ENCODE measurements at regions not wholly inside any gene's neighbourhood (a gene's known extent, or its start where the extent isn't known, plus 50 kb on each side); places are given as distances from the start of the nearest gene placed in this dataset.

DNA sequence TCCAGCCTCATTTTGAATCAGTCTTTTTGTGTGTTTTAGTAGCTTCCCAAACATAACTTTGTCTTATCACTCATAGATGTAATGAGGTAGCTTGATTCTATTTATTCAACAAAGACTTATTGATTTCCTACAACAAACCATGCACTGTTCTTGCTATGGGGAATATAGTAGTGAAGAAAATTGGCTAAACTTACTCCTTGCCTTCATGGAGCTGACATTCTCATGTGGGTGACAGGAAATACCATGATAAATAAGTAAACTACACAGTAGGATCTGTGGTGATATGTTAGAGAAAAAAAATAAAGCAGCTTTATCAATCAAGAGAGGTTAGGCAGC is 255.7 kb upstream of the TNC start:
- DNase-seq, result no peak

DNA sequence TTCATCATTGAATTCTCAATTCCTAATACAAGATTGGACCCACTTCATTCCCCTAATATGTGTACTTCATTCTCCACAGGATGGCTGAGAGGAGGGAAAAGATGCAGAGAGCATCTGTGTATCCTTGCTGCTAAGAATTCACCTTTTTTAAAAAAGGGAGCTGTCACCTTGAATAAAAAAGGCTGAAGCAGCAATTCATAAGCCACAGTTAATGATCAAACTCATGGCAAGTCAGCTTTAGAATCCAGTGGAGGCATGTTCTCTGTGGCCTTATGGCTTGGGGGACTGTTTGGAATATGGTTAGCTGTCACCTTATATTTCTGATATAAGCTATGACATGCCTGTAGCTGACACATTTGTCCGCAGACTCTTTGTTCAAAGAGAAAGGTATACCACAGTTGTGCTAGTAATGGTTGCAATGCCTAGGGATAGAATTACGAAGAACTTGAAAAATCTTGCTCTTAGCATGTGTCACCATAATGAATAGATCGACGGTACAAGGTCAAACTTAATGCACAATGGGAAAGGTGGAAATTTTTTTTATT is 256.8 kb upstream of the TNC start:
- no peak for DNase-seq

DNA sequence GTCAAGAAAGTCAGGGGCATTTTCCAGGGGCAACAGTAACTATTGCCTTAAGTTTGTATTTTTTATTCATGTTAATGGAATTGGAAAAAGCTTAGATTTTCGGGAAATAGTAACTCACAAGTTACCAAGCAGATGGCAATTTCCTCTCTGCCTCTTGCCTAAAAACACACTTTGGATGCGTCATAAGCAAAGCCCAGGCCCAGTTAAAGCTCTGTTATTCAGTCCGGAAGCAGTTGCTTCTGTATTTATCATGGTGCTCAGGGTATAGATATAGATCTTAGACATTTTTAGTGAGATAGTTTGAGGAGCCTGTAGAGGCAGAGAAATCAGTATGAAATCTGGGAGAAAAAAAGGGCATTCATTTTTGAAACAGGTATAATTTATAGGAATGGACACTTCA is 260.3 kb upstream of the TNC start:
- DNase-seq, result no peak

DNA sequence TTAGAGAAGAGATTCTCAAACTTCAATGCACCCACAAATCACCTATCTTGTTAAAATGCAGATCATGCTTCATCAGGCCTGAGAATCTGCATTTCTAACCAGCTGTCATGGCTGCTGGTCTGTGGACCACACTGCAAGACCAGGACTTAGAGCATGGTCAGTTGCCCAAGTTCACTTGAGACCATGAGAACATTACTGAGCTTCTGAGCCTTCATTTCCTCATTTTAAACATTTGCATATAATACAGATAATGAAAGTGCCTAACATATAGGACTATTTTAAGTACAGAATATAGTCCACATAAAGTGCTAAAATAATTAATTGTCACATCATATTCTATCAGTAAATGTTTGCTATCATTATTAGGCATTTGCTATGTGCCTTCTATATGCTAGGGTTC is 260.8 kb upstream of the TNC start:
- no peak for DNase-seq

DNA sequence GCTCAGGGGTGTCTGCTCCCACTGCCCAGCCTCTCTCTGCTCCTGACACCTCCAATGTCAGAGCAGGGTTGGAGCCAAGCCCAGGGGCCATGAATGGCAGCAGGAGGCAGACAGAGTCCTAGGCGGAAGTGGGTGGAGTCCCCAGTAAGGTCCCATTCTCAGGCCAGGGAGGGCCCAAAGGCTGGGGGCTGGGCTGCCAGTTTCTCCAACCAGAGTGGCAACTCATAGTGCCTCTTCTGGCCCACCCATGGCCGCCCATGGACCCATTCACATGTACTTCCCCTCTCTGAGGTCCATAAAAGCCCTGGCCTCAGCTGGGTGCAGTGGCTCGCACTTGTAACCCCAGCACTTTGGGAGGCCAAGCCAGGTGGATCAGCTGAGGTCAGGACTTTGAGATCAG is 261.8 kb upstream of the TNC start:
- DNase-seq, result no peak

DNA sequence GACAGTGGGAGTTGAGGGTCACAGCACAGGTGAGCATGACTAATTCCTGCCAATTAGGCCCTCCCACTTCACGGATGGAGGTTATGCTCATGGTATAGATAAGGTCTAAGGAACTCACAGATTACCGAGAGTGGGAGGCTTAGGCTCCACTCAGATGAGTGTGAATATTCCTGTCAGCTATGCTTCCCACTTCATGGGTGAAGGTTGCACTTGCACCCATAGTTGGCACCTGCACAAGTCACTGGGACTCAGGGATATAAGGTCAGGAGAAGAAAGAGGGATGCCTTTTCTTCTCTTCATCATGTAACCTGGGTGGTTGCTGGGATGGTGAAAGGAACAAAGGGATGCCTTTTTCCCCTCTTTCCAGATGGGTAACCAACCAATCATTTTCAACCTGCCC is 264.9 kb upstream of the TNC start:
- DNase-seq, result no peak

DNA sequence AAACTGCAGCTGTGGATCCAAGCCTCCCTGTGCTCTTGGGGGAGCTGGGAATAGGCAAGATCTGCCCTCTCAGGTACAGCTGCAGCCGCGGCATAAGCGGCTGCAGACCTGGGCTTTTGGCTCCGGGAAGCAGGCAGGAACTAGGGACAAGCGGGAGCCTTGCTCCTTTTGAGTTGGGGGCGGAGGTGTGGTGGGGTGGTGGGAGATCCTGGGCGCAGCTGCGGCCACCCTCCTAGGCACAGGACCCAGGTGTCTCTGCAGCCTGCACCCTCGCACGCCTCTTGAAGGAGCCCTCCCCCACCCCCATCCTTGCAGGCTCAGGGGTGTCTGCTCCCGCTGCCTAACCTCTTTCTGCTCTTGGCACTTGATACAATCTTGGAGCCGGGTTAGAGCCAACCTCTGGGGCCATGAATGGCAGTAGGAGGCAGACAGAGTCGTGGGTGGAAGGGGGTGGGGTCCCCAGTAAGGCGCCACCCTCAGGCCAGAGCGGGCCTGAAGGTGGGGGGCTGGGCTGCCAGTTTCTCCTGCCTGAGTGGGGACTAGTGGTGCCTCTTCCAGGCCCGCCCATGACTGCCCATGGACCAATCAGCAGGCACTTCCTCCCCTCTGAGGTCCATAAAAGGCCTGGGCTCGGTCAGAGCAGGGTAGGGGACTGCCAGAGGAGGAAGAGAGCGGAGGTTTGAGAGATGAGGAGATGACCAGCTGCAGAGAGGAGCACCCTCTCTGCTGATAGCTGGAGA is 267.6 kb upstream of the TNC start:
- DNase-seq, result no peak

DNA sequence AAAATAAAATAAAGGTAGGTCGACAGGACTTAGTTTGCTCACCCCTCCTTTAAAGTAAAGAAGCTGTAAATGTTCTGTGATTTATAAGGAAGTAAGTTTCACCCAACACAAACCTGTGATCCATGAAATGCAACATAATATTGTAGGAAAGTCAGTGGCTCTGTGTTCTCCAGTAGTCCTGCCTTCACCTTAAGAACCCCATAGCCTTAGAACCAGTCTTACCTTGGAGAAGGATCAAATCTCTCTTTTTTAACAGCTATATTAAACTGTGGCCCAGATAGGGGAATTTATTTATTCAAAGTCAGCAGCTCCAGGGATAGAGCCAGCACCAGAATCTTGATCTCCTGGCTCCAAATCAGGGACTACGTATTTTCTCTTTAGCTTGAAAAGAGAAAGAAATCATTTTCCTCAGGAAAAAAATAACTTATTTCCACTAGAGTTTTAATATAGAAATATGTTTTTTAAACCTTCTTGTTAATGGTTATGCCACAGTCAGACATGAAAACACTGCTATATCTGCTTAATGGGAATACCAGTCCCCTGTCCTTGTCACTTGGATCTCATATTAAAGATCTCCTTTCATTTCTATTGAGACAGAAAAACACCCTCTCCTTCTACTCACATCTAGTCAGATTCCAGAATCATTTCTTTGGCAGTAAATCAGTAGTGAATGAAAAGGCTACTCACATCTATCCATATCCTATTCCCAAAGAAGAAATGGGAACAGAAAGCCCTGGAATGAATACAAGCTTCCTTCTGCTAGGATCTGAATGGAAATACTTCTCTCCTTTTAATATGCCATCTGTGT is 269.2 kb upstream of the TNC start:
- no peak for DNase-seq

DNA sequence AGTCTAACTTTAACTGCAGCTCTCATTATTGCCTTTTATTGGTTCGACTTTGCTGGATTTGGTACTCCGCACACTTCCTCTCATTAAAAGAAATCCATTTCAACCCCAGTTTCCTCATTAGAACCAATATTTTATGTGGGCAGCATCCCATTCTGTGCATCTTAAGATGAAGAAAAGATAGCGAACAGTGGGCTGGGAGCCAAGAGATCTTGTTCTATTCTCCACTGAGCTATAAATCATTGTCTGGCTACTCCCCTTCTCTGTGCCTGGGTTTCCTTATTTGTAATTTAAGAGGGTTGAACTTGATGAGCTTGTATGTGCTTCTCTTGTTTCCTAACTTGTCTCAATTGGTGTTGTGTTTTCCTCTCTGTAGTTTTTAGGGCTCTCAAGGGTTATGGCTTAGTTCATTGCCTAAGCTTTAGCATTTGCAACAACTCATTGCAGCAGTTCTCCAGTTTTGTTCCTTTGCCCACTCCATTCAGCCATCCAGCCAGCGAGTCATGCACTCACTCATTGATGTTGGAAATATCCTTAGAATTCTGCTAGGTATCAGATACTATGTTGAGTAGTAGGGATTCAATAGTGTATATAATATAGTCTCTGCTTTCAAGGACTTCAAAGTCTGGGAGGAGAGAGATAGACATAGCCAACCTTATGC is 273.3 kb upstream of the TNC start:
- no peak for DNase-seq

DNA sequence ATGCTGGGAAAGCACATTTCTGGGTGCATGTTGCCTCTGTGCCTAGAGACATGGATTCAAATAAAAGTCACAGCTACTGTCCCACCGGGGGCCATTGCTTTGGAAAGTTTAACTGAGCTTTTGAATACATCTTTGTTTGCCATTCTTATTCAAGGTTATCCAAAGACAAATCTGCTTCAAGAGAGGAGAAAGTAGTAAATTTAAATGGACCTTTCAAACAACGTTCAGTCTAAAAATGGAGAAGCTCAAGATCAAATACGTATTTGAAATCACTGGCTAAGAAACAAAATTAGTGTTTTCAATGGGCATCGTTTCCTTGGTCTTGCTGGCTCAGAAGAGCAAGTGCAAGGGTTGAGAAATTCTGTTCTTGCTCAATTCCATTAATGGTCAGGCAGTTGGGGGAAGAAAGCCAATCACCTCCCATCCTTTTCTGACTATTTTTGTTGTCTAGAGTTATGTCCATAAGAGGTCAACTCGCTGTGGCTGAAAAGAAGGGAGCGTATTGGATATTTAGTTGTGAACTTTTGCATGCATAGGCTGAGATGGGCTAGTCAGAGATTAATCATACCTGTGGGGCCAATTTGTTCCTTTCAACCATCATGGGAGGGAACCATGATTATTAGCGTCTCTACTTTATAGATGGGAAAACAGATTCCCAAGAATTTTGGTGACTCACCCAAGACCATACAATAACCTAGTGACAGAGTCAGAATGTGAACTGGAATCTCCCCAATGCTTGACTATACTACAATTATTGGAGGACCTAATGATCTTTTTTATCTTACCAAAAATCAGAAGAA is 276.2 kb upstream of the TNC start:
- DNase-seq, result no peak

DNA sequence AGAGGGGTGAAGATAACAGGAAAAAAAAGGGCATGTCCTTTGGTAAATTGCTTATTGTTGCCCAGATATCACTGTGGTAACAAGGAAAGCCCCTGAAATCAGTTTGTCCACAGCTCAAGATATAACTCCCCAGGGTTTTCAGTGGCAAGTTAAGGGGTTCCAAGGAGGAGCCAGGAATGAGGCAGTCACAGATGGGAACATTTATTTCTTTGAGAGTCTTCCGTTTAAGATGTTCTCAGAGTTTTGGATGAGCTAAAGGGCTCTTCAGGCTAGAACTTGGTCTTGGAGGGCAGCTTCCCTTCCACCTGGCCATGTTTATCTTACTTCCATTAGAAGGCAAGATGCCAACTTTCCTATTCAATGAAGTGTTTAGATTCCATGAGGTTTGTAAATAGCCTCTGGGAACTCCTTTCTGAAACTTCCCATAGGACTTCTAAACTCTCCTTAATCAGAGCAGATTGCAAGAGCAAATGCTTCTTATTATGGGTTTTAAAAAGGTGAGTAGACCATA is 277.6 kb upstream of the TNC start:
- DNase-seq, result no peak

DNA sequence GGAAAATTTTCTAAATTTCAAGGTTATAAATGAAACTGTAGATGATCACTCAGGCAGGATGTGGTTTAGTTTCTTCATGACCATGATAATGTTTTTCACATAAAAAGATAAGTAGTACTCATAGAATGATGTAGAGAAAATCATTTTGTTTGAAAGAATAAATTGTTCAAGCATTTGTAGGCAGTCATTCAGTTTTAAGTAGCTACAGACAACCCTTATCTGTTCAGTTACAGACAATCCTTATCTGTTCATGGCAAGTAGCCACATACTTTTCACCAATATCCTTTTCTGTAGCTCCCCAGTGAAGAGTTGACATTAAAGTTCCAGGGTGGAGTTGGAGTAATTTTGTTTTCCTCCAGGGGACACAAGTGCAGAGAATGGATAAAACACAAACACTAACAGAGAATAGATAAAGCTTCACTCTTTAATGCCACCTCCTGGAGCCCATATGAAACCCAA is 278.1 kb upstream of the TNC start:
- DNase-seq, result no peak

DNA sequence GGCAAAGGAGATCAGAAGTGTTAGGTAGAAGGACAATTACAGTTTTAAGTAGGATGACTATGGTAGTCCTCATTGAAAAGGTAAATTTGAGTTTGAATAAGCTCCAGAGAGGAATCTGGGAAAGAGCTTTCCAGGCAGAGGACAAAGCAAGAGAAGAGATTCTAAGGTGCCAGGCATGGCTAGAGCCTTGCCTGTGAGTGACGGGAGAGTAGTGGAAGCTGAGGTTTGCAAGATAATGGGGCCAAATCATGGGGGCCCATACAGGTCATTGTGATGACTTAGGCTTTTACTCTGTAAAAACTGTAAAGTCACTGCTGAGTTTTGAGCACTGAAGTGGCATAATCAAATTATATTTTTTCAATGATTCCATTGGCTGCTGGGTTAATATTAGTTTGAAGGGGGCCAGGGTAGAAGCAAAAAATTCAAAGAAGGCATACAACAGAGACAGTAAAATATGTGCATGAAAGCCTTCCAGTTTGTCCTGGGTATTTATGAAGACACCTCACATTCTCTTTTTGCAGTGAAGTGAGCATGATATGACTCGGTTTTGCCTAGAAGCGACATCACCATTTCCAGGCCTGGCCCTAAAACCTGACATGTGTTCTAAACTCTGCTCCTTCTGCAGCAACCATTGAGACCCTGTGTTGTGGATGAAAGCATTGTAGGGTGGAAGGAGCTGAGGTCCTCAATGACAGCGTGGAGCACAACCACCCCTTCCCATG is 279.8 kb upstream of the TNC start:
- no peak for DNase-seq

DNA sequence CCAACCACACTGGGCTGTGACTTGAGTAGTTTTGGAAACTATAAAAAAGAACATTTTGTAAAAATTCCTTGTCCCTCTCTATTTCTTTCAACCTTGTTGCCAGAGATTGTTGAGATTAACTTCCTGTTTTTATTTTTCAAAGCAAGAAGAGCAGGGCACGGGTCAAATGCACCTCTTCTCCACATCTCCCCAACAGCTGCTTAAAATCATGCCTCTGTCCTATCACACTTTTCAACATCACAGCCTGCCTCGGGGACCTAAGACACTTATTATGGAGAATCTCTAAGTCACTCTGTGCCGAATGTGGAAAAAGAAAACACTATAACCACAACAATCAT is 280.3 kb upstream of the TNC start:
- DNase-seq, result no peak

DNA sequence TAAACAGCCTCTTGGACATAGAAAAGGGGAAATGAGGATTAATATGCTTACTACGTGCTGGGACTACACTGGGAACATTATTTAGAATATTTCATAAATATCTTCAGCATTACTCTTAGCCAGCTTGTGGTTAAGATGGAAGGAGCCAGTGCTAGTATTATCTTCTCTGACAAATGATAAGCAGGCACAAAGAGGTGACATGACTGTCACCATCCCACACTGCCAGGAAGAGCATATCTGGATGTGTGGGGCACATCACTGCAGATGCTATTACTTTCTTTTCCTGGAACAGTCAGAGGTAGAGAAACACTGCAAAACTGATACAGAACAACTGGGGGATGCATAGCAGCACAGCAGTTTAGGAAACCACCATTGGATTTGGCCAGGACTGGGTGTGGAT is 281.0 kb upstream of the TNC start:
- no peak for DNase-seq

DNA sequence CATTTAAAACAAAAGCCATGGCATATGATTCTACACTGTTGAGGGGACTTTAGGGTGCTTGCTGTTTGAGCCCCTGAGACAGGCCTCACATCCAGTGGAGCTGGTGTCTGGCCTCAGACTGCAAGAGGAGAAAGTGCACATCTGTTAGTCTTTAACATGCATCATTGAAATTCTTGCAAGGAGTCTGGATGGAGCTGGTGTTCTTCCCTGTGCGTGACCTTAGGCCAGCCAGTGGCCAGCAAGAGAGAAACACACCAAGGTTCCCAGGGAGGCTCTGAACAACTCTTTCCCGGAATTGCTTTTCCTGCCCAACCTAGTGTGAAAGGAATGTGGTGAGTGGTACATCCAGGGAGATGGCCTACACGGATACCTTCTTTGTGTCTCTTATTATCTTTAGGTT is 282.8 kb upstream of the TNC start:
- no peak for DNase-seq

DNA sequence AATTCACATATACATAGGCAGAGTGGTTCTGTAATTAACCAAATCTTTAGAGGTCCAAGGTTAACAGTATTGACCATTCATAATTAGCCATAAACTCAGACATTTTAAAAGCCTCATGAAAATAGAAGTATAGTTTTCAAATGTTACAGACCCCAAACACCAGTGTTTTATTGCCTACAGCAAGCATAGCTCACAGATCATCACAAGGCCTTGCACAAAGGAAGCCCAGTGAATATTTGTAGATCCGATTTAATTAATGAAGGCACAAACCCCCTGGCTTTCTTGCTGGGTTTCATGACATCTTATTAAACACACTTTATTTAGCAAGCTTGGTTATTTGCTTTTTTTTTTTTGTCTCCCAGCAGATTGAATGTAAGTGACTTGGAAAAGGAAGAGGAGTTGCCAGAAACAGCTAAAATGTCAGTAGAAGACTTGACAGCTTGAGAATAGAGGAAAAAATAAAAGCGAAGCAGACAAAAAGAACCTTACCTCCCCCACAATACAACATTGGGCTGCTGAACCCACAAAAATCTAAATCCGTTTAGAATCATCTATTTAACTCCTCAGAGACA is 283.9 kb upstream of the TNC start:
- DNase-seq, result no peak

DNA sequence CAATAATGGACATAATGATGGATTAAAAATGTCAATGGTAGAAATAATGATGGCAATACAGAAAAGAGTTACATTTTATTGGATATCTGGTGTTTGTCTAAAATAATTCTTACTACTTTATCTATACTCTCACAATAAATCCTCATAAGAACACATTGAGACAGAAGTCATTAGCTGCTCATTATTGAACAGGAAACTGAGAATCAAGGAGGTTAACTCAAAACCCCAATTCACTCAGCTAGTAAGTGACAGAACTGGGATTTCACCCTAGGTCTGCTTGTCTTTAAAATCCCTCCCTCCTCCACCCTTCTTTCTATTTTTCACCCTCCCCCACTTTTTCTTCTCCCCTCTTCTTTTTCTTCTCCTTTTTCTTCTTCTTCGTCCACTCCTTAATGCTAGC is 285.8 kb upstream of the TNC start:
- DNase-seq, result no peak

DNA sequence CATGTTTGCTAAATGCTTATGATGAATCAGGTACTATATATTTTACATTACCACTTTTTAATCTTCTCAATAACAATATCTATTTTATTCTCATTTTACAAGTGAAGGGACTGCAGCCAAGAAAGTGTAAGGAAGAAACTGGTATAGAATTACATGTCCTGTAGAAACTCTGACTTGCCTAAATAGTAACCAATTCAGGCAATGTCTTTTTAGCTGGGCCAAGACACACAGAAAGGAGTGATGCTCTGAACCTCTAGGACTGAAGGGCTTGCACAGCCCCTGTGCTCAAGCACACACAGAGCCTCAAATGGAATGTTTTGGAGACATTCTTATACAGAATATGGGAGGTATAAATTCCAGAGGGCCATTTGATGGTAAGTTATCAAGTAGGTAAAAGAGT is 286.4 kb upstream of the TNC start:
- DNase-seq, result no peak

DNA sequence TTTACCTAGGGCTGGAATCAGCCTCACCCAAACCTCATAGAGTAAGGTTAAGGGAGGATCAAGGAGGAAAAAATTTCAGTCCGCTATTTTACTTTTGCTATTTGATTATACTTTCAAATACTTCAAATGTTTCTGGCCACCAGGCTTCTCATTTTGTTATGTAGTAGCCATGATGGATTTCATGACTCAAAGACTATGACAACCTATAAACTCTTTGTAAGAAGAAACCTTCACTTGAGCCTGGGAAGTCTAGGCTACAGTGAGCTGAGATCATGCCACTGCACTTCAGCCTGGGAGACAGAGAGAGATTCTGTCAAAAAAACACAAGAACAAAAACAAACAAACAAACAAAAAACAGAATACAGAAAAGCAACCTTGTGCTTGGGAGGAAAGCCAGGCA is 293.6 kb upstream of the TNC start:
- DNase-seq, result no peak

DNA sequence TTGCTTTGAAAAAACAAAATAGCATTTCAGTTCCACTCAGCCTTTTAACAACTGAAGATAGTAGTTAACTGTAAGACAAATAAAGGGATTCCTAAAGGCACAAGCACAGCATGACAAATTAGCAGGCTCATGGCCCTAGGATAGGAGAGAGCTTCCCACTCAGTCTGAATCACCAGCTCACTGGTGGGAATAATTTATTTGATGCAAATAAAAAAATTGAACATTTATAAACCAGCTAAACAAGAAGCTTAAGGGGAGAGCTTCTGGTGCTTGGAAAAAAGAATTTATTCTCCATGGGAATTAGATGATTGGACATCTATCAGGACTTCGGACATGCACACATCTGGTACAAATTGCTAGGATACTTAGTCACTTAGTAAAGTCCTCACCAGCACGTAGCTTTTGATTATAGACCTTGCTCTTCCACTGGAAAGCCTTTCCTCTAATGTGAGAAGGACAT is 294.1 kb upstream of the TNC start:
- DNase-seq, result no peak

DNA sequence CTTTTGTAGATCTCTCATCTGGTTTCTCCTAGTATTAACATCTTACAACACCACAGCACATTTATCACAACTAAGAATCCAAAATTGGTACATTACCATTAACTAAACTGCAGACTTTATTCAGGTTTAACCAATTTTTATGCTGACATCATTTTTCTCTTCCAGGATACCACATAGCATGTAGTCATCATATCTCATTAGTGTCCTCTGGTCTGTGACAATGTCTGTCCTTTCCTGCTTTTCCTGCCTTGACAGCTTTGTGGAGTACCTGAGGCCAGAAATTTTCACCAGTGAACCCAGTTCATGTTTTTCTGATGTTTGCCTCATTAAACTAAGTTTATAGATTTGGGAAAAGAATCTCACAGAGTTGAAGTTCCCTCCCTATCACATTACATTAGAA is 294.7 kb upstream of the TNC start:
- DNase-seq, result no peak
